ENCODE measurements at regions not wholly inside any gene's neighbourhood (a gene's known extent, or its start where the extent isn't known, plus 50 kb on each side); places are given as distances from the start of the nearest gene placed in this dataset.

- TF ChIP-seq CTCF (IDR thresholded peaks at IDR 0.05) (no peak), POLR2A (IDR thresholded peaks at IDR 0.05) (no peak)
Observed at GRCh38 chr3:168157099-168157700, 61.5 kb upstream of the GOLIM4 start.
